GM18907 (cell line): ENCODE measurements at regions not wholly inside any gene's neighbourhood (a gene's known extent, or its start where the extent isn't known, plus 50 kb on each side); places are given as distances from the start of the nearest gene placed in this dataset.

Experiments
- ATAC-seq: cut with Tn5 transposase; IDR thresholded peaks from one replicate; pipeline ENCODE4 v1.9.1; 2021; ENCODE audit warnings: mild to moderate bottlenecking, moderate library complexity; ENCODE audit not compliant: unreplicated experiment

DNA sequence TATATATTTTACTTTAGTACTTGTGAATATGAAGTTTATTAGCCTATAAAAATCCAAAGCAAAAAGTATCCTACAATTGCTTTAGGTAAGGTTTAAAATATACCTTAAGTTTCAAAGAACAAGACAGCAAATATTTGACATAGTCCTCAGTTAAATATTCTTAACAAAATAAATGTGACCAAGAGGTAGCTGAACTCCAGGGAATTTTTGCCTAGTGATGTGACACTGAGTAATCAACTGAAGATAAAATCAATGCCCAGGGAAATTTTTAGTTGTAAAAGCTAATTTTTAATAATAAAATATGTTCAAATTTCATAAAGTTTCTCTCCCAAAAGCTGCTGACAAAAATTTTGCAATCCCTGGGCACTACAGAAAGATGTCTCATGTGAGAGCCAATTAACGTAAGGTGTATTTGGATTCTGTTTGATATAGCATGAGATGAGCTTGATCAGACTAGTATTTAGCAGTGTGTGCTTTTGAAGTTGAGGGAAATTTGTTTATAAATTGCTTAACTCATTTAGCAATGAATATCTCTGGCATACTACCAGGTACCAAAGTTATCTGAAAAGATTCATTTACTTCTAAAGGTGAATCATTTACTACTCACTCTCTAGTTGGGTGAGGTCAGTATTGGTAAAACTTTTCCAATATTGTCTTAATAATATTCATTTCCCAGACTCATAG lies 80.2 kb upstream of the PALMD start:
- no peak for ATAC-seq

DNA sequence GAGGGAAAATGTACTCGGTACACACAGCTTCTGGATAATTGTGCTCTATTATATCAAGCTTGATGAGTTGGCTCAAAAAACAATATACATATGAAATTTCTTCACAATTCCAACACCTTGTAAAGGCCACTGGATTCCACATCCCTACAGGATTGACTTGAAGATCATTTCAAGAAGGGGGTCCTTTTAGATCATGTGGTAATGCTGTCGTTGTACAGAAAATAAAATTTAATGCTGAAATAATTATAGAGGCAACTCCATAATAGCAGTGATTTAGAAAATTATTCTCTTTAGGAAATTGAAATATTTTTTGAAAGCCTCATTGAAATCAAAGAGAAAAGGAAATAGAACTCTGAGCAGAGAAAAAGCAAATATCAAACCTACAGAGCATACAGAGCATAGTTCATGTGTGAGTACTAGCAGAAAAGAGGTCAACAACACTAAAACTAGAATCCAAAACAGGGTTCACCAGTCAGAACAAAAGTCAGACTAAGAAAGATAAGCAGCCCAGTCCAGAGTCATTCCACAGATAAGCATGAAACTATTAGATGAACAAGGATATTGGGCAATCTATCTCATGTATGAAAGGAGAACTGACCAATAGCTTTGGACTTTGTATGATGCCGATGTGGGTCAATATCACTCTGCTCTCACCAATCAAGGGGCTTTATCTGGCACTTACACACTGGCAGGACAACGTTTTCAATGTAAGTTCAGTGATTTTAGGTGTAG lies 79.5 kb upstream of the PALMD start:
- no peak for ATAC-seq

DNA sequence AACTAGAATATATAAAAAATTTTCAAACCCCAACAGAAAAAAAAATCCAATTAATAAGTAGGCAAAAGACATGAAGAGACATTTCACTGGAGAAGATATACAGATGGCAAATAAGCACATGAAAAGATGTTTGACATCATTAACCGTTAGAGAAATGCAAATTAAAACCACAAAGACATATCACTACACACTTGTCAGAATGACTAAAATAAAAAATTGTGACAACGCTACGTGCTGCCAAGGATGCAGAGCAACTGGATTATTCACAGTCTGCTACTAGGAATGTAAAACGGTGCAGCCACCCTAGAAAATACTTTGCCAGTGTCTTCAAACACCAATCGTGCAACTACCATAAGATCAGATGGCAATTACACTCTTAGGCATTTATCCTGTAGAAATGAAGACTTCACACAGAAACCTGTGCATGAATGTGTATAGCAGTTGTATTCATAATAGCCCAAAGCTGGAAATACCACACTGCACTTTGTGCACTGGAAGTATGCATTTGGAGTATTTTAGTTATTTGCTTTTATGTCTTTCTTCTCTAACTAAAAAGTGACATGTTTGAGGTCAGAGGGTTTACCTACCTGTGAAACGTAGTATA lies 75.3 kb upstream of the PALMD start:
- ATAC-seq, result no peak

DNA sequence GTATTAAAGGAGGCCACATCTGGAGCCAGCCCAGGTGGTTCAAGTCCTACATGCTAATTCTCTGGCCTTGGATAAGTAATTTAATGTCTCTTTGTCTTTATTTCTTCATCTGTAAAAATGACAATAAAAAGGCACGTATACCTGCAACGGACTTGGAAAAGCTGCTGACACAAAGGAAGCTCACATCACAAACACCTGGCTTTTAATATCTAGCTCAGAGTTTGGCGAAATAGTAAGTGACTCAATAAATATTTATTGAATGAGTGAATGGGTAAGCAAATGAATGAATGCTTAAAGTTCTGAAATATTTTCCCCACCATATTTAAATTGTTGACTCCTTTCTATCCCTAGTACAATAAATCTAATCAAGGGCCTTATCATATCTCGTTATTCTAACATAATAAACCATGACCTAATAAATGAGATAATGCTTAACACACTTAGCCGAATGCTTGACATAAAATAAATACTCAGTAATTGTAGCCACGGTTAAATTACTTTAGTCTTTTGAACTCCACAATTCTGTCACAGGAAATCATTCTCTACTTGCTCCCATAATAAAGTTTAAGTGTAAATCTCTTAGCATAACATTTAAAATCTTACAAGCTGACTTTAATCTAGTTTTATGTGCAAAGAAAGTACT lies 74.7 kb upstream of the PALMD start:
- no peak for ATAC-seq

DNA sequence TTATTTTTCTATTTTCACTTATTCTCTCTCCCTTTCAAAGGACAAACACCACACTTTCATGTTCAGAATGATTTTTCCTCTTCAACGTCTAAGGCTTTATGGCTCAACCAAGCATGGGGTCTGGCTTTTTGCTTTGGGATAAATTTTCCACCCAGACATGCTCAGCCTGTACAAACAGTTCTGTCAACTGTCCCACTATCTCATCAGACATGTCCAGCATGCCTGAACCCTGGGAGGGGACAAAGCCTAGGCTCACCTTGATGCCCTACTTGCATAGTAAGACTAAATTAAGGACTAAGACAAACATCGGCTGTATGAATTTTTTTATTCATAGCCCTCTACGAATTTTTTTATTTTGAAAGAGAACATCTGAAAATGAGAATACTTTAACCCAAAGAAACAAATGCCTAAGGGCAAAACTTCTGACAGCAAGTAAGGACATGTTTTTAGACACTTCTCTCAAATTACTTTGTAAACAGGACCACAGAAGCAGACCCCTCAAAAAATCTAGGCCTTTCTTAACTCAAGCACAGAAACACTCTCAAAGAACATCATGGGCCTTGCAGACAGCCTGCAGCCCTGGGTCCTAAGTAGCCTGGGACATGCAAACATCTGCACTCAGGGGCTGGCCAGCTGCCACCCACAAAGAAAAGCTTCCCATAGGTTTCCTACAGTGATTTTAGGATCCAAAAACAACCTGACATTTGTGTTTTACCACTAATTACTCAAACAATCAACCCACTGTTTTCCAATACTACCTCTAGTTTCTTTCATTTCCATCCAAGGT lies 72.3 kb upstream of the PALMD start:
- no peak for ATAC-seq

DNA sequence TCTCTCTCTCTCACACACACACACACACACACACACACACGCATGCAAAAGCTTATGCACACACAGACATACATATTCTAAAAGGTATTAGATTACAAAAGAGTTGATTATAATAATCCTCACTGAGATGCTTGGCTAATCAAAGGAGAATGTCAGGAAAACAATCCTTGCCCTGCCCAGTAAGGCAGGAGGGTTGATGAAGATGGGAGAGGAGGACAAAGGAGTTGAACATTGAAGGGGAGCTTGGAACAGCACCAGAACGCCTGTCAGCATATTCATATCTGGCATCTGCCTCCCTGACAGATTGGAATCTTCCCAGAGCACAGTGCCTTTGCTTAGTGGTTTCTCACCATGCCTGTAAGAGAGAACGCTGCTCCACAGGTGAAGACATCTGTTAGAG lies 68.6 kb upstream of the PALMD start:
- no peak for ATAC-seq

DNA sequence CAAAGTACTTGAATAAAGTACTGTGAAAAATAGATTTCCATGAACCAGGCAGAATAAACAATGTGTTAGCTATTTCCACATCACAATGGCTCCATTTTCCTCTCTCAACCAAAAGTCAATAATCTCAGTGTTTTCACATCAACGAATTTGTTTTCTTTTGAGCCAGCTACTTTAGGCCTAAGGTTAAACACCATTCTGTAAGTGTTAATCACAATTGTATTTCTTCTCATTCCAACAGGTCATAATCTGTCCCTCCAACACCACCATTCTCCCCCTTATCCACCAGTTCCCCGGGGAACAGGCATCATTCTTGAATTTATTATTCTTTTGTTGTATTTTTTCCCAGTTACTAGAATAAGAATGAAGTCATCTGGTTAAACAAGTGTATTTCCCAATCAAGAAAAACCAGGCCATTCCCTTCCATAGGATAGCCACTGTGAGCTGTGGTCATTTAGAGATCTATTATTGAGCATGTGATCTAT lies 66.2 kb upstream of the PALMD start:
- ATAC-seq, result no peak

DNA sequence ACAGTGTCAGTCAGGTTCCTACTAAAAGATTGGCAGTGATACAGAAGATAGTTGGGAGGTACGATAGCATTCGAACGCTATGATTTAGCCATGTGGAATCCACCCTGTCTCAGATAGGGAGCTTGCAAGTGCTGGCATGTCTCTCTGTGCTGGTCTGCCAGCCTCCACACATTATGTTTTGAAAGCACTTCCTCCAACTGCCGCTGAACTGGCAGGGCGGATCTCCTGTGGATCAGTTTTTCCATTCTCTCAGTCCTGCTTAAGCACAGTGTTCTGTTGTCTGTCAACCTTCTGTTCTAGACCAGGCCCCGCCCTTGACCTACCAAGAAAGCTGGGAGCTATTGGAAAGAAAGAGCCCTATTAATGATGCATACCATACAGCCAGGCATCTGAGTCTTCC lies 65.5 kb upstream of the PALMD start:
- ATAC-seq, result no peak

DNA sequence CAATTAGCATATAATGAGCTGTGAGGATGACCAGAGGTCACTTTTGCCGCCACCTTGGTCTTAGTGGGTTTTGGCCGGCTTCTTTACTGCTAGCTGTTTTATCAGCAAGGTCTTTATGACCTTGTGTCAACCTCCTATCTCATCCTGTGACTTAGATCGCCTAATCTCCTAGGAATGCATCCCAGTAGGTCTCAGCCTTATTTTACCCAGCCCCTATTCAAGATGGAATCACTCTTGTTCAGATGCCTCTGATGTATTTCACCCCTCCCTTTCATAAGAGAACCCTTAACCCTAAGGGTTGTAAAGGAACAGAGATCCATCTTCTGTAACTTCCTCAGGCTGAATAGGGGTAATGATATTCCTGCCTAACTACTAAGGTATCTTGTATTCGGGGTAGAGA lies 58.9 kb upstream of the PALMD start:
- ATAC-seq, result no peak

DNA sequence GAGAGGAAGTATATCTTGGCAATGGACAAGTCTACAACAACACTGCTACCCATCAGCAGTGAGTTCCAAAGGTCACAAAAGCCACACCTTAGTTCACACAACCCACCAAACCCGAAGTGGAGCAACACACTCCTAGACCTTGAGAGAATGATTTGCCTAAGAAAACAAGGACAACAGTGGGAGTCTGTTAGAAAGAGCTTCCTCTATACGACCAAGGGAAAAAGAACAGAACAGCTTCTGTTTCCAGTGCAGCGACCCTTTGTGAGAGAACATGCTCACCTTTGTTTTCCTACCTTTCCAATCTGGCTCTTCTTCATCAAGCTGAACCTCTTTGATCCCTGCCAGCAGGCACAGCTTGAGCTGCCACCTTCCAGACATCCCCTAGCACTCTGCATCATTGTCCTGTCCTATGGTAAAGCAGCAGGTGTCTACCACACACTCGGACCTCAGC lies 56.7 kb upstream of the PALMD start:
- ATAC-seq, result no peak

DNA sequence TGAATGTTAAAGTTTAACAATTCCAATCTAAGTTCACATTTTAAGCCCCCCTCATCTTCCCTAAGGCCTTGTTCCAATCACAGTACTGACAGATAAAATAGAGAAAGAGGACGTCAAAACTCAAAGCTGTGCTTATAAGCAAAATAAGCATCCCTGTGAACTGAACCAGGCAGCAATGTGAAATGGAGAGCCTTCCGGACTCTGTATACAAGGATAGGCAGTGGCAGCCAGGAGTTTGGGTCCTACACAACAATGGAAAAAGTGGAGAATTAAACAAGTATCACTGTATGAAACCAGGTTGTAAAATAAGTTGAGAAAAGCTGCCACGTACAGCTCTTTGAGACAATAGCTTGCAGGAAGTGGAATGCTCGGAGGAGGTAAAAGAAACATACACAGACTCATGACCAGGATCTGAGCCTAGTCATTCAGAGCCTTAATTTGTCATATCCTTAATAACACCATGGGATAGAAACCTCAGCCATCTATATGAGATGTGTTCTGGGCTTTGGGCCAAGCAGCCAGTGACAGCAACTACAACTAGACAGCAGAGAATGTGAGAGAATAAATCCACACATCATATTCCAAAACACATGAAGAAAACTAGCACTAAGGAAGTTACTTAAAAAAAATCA lies 55.2 kb upstream of the PALMD start:
- no peak for ATAC-seq

DNA sequence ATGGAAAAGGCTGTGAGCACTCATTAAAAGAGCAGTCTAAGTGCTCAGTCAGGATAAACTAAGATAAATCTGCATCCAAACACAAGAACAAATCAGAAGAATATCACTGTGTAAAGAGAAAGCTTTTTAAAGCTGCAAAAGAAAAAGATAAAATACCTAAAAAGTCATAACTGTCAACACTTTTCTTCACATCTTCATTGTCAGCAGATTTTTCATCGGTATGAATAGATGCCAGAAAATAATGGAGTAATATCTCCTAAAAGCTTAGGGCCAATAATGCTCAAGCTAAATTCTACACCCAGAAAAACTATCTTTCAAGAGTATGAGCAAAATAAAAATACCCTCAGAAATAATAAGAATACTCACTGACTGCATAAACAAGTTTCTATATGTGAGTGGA lies 54.0 kb upstream of the PALMD start:
- no peak for ATAC-seq

DNA sequence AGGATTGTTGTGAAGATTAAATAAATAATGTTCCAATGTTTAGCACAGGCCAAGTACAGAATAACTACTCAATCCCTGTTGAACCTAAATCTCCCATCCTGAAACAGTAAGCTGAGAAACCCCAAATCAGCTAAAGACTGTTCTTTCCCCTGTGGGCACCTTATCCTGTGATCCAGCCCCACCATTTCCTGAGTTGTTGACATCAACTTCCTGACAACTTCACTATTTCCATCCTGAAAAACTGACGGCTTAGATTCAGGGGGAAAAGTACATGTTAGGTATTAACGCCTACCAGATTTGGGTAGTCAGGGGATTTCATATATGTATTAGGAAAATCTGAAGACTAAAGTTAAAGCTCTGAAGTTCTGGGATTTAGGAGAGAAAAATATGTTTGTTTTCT lies 51.7 kb upstream of the PALMD start:
- no peak for ATAC-seq

DNA sequence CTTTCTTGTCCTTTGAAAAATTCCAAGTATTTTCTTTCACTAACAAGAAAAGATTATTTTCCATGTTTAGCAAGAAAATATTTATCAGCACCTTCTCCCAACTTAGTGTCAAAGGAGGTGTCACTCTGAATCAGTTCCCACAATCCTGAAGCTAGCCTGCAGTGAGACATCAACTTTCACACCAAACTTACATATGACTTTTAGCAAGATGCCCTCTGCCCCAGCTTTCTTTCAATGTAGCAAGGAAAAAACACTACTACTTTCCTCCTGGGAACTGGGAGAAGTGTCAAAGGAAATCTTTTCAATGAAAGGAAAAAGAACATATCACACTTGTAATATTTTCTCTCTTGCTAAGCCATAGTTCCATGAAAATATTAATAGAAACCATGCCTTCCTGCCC lies 50.9 kb upstream of the PALMD start:
- no peak for ATAC-seq

DNA sequence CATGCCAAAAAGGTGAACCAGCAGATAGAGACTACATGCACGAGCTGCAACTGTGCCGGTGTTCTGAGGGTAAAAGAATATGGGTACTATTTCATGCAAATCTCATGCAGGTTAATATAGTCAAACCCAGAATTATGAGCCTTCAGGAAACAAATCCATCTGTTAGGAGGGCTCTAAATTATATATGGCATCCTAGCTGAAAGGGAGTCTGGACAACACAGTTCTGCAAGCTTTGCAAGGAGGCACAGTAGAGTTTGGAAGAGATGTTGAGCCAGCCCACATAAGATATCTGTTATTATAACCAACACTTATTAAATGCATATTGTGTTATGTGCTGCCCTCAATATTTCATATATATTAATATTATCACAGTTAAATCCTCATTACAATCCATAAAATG lies 50.5 kb upstream of the PALMD start:
- no peak for ATAC-seq
